Cardiac muscle cell (in vitro differentiated cells and primary cell): ENCODE measurements at regions not wholly inside any gene's neighbourhood (a gene's known extent, or its start where the extent isn't known, plus 50 kb on each side); places are given as distances from the start of the nearest gene placed in this dataset.

Experiments
- DNase-seq, 2 donors: peaks; one replicate each; pipeline versions ENCODE4 v3.0.0 to v3.0.0-alpha.2; 2010 to 2017; ENCODE audit warnings: low read depth in 1 of 2, low spot score in 1 of 2
- H3K27ac ChIP-seq: fragments of 200-600 bp; sonication (generic); 2 replicates; pipeline ENCODE4 v1.5.1; 2016
- H3K27me3 ChIP-seq: fragments of 200-600 bp; sonication (generic); 2 replicates; pipeline ENCODE4 v1.6.0; 2016; ENCODE audit warnings: control low read depth
- H3K36me3 ChIP-seq: fragments of 200-600 bp; sonication (generic); 2 replicates; pipeline ENCODE4 v1.5.1; 2016; ENCODE audit warnings: control low read depth
- H3K4me1 ChIP-seq: fragments of 200-600 bp; sonication (generic); 2 replicates; pipeline ENCODE4 v1.8.1; 2017; ENCODE audit warnings: low read depth, mild to moderate bottlenecking, mixed run types
- H3K4me3 ChIP-seq: fragments of 200-600 bp; sonication (generic); 2 replicates; pipeline ENCODE4 v1.5.1; 2016; ENCODE audit warnings: mild to moderate bottlenecking
- H3K9me3 ChIP-seq: fragments of 200-600 bp; sonication (generic); 2 replicates; pipeline ENCODE4 v1.5.1; 2017; ENCODE audit warnings: low read depth, mild to moderate bottlenecking, control low read depth
- CTCF ChIP-seq: IDR thresholded peaks from 2 replicates; pipeline ENCODE4 v1.5.1; 2012; ENCODE audit warnings: low read depth, mild to moderate bottlenecking, low read length

GRCh38 chr9:129235041-129235930 is 57.2 kb upstream of the IER5L start:
- no peak for TF ChIP-seq CTCF
- H3K4me3 ChIP-seq: no peak overlapping the region

GRCh38 chr9:129234491-129234890 is 56.4 kb upstream of the IER5L start:
- TF ChIP-seq CTCF: no peak
- no peak for DNase-seq
- Histone ChIP-seq H3K36me3 (no peaks in the 10 kb centered on the region), H3K27ac (no peak overlapping the region), H3K27me3 (no peaks in the 10 kb centered on the region), H3K4me3 (no peak overlapping the region), H3K9me3 (no peaks in the 10 kb centered on the region), H3K4me1 (peaks cover 9% of the 10 kb centered on the region)

More at GRCh38 chr9:129235041-129235930, 57.2 kb upstream of the IER5L start:
- Histone ChIP-seq H3K27ac (no peak overlapping the region), H3K4me1 (peaks cover 5% of the 10 kb centered on the region), H3K27me3 (no peaks in the 10 kb centered on the region), H3K36me3 (no peaks in the 10 kb centered on the region), H3K9me3 (no peaks in the 10 kb centered on the region)
- DNase-seq: no peak

- Histone ChIP-seq H3K9me3 (no peaks in the 10 kb centered on the region), H3K36me3 (no peaks in the 10 kb centered on the region), H3K4me3 (no peak overlapping the region), H3K4me1 (peaks cover 11% of the 10 kb centered on the region), H3K27ac (no peak overlapping the region), H3K27me3 (no peaks in the 10 kb centered on the region)
- TF ChIP-seq CTCF: no peak
- peak in 1 of 2 donors; percentile 80 for DNase-seq
Observed at GRCh38 chr9:129232839-129233591, 55.0 kb upstream of the IER5L start.

GRCh38 chr9:129231759-129232158 is 53.7 kb upstream of the IER5L start:
- no peak for DNase-seq
- no peak for TF ChIP-seq CTCF
- Histone ChIP-seq H3K4me3 (no peak overlapping the region), H3K27me3 (no peaks in the 10 kb centered on the region), H3K27ac (no peak overlapping the region), H3K4me1 (peaks cover 6% of the 10 kb centered on the region), H3K9me3 (no peaks in the 10 kb centered on the region), H3K36me3 (no peaks in the 10 kb centered on the region)

- Histone ChIP-seq H3K9me3 (no peaks in the 10 kb centered on the region), H3K27me3 (no peaks in the 10 kb centered on the region), H3K27ac (no peak overlapping the region), H3K4me3 (no peak overlapping the region), H3K36me3 (no peaks in the 10 kb centered on the region), H3K4me1 (peaks cover 6% of the 10 kb centered on the region)
- TF ChIP-seq CTCF: no peak
- no peak for DNase-seq
Observed at GRCh38 chr9:129231022-129231739, 53.1 kb upstream of the IER5L start.
